ENCODE measurements at regions not wholly inside any gene's neighbourhood (a gene's known extent, or its start where the extent isn't known, plus 50 kb on each side); places are given as distances from the start of the nearest gene placed in this dataset.
A peak's percentile ranks its signal among the peaks of the same experiment; 100 is the strongest.
"Not testable (repeated sequence)": the region's sequence is repeated elsewhere in the genome, so short reads cannot be mapped to it uniquely, and the experiment has no call there.

DNA sequence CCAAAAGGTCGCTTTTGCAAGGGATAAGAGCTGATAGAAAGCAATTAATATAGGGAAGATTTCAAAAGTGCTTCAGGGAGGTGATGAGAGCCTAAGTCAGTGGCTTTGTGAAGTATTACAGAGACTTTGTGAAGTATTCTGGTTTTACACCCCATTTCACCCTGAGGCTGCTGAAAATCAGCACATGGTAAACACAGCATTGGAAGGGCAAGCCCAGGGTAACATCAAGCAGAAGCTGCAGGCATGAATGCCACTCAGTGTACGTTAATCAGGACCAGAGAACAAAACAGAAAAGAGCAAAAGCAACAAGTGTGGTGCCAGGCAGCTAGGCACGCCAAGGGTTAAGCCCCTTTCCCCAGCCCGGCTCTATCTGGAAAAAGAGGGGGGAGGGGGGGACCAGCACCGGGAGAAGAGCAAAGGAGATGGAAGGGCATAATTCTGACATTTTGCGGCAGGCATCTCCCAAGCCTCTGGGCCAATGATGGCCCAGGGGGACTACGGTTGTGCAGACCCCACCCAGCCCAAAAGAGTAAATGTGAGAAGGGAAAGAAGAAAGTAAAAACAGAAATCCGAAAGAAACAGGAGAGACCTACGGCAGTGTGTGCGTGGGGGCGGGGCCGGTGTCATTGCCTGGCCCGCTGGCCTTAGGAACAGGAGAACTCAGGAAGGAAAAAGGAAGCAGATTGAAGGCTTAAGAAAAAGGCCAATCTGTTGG is 58.9 kb downstream of the DHRS2 start:
- no peak for DNase-seq

DNA sequence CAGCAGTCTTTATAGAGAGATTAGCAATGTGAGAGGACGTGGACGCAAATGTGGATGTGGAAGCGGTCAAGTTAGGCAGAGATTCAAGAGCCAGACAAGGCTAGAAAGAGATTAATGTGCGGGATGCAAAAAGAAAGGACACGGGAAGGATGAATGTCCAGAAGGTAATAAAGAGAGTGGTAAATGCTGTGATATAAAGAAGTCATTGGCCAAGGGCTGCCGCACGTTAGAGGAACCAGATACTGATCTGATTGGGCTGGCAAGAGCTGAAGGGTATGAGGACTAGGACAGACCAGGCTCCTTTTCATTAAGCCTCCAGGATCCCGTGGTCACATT is 59.5 kb downstream of the DHRS2 start:
- no peak for DNase-seq

GRCh38 chr14:23696701-23697239 is 60.6 kb downstream of the DHRS2 start:
- no peak for DNase-seq

DNA sequence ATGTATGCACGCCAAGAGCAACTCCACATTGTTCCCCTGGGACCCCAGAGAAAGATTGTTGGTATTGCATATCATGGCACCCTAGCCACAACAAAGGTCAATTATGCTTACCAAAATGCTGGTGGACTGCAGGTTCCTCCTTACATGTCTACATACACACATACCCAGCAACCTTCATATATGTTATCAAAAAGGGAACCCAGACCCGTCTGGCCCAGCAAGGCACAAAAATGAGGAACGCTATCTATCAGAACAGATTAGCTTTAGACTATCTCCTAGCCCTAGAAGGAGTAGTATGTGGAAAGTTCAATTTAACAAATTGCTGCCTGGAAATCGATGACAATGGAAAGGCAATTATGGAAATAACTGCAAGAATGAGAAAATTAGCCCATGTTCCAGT is 61.5 kb downstream of the DHRS2 start:
- DNase-seq, result no peak

GRCh38 chr14:23702656-23703426 is 66.7 kb downstream of the DHRS2 start:
- no peak for DNase-seq

DNA sequence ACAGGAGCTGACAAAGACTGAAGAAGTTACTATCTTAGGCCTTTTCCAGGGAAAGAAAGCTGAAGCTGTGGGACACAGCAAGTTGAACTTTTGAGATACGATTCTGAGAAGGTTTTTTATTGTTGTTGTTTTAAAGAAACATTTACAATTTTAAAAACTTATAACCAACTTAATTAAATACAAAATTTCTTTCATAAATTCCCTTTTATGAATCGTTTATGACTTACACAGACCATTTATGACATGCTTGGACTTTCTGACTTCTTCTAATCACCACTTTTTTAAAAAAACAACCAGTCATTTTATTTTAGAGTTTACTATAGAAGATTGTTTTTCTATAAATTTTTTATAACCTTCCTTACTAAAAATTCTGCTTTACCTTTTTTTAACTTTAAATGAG is 68.7 kb downstream of the DHRS2 start:
- no peak for DNase-seq

GRCh38 chr14:23707415-23707814 is 71.3 kb downstream of the DHRS2 start:
- no peak for DNase-seq

GRCh38 chr14:23708343-23708742 is 72.2 kb downstream of the DHRS2 start:
- no peak for DNase-seq

DNA sequence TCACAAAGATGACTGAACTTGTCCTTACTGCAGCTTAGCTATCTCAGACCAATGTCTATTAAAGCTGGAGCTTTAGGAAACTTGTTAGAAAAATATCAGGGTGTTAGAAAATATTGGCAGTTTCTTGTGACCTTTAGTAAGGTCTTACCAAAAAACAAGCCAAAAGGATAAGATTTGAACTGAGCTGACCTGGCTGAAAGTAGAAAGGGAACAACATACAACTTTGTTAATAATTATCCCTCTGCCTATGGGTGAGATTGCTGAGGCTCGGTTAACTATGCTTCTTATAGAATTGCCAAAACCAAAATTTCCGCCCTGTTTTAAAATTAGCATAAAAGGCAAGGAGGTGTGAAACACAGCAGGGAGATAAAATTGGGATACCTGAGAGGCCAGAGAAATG is 73.8 kb downstream of the DHRS2 start:
- DNase-seq, result no peak

GRCh38 chr14:23712287-23712686 is 76.1 kb downstream of the DHRS2 start:
- no peak for DNase-seq

- no peak for DNase-seq
These were observed 83.2 kb downstream of the DHRS2 start for GRCh38 chr14:23719225-23719985.

- no peak for DNase-seq
These were observed 86.5 kb downstream of the DHRS2 start for GRCh38 chr14:23722675-23723074.

- DNase-seq, result no peak
These were observed 87.7 kb downstream of the DHRS2 start for GRCh38 chr14:23723911-23724310.

DNA sequence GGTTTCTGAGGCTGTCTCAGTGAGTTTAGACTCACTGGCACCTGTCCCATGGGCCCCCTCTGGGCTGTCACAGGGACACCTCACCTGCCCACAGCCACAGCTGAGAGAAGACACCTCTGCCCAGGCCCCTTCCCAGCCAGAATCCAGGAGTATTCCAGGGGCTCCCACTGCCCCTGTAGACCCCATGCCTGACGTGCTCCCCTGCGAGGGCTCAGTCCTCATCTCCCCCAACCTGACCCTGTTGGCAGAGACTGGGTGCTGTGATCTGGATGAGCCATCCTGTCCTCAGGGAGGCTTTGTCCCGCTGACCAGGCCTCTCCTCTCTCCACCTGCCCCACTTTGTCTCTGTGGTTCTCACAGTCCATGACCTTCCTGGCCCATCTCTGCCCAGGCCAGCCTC is 89.4 kb downstream of the DHRS2 start:
- no peak for DNase-seq

GRCh38 chr14:23725980-23726710 is 90.0 kb downstream of the DHRS2 start:
- DNase-seq, result no peak

DNA sequence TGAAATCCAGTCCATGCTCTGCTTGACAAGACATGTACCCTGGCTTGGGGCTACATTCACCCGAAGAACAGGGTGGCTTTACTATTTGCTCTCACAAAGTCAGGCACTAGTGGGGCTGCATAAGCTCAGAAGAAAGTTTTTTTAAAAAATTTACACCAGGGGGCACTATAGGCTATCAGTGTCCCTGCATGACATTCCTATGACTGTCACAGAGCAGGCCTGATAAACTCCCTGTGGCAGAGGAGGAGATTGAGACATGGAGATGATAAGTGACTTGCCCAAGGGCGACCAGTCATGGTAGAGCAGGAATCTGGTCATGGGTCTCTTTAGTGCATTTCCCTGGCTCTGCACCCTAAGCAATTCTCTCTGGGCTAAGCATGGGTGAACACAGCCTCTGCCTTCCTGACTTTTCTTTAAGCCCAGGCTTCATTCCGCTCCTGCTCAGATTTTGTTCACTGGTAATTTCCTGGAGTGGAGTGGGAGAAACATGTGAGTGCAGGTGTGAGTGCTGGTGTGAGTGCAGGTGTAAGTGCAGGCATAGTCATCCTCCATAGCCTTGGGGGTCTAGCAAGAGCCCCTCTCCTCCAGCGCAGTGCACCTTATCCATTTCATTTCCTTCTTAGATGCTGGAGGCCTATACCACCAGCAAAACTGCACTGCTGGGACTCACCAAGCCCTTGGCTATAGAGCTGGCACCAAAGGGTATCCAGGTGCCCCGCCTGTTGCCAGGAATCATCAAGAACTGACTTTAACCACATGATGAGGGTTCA is 91.6 kb downstream of the DHRS2 start:
- peak; percentile 5 for DNase-seq

DNA sequence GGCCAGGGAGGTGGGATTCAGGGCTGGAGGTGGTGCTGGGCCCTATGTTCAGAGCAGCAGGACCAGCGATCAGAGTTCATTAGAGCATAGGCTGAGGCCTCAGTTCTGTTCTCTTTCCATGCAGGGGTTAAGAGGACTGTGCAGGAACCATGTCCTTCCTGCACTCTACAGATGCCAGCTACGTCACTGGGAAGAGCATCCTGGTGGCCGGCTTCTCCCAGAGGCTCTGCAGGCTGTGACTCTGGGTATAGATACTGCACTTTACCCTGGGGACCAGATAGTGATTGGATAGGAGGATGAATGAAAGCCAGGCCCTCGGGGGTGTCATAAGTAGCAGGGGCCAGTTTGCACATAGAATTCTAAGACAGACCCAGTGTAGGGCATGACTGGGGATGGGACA is 92.6 kb downstream of the DHRS2 start:
- DNase-seq, result no peak

GRCh38 chr14:23729720-23730387 is 93.7 kb downstream of the DHRS2 start:
- no peak for DNase-seq

GRCh38 chr14:23735394-23735793 is 99.2 kb downstream of the DHRS2 start:
- no peak for DNase-seq

GRCh38 chr14:23744368-23744767 is 108.2 kb downstream of the DHRS2 start:
- not testable (repeated sequence) for DNase-seq

- no peak for DNase-seq
These were observed 114.2 kb downstream of the DHRS2 start for GRCh38 chr14:23750357-23750756.

DNA sequence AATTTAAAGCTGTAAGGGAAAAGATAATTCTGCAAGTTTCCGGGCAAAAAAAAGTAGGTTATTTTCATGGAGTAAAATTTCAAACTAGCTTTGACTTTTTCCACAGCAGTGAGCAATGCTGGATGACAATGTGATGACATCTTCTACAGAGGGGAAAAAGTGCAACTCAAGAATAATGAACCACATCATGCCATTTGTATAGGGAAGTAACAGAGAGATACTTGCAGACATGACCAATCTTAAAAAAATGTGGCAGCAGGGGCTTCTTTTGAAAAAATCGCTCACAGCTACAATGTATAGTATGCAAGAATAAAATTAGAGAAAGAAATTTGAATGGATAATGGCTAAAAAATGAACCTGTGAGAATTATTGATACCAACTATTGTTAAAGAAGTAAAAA is 115.5 kb downstream of the DHRS2 start:
- DNase-seq, result no peak

Measured in NCI-H1436 (cell line).